GM19238 (cell line): ENCODE measurements at regions not wholly inside any gene's neighbourhood (a gene's known extent, or its start where the extent isn't known, plus 50 kb on each side); places are given as distances from the start of the nearest gene placed in this dataset.
"Not testable (repeated sequence)": the region's sequence is repeated elsewhere in the genome, so short reads cannot be mapped to it uniquely, and the experiment has no call there.

ENCODE experiments used
- DNase-seq: peaks from one replicate; pipeline ENCODE4 v3.0.0; 2011; ENCODE audit warnings: low spot score; ENCODE audit not compliant: insufficient read length

DNA sequence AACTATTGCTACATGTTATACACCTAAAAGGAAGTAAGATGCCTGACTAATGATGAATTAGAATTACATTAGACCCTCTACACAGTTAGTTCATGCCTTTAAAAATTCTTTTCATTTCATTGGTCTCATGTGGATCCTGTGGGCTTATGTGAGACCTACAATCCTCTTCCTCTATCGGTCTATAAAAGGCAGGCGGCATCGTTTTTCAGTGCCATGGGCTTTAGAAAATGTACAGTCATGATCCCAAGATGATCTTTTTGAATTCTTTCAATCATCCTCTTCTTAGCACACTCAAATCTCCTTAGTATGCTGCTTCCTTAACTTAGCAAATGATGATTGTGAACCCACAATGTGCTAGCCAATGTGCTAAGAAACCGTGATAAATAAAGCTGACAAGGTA lies 193.9 kb downstream of the ZNF608 start:
- no peak for DNase-seq

GRCh38 chr5:124551939-124552279 lies 194.5 kb downstream of the ZNF608 start:
- DNase-seq: no peak

GRCh38 chr5:124550731-124551130 lies 195.7 kb downstream of the ZNF608 start:
- DNase-seq: no peak

- no peak for DNase-seq
Observed at GRCh38 chr5:124549891-124550436, 196.5 kb downstream of the ZNF608 start.

- DNase-seq: no peak
Observed at GRCh38 chr5:124546643-124547042, 199.8 kb downstream of the ZNF608 start.

DNA sequence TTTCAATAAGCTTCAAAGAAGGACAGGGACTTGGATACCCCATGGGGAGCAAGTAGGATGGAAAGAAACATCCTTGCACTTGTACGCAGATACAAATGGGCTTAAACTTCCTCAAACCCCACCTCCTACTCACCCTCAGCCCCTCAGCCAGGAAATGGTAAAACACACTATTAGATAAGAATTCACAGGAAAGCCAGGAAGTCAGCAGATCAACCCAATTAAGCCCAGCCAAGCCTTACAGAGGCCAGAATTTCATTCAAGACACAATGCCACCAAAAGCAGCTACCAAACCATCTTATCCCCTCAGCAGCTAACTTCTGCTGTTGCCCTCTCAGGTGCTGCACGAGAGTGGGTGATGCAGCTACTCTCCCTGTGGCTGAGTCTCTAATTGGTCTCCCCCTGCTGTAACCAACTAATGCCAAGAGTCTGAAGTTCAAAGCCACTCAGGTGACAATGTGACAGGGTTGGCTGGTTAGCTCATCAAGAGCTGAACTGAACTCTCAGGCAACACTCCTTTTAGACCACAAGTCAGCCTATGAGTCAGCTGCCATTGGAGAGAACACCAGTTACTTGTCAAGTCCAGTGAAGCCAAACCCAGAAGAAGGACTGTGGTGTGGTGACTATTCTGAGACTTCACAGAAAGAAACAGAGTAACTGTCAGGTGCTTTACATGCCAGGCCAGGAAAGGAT lies 201.9 kb downstream of the ZNF608 start:
- DNase-seq: peak; percentile 5

DNA sequence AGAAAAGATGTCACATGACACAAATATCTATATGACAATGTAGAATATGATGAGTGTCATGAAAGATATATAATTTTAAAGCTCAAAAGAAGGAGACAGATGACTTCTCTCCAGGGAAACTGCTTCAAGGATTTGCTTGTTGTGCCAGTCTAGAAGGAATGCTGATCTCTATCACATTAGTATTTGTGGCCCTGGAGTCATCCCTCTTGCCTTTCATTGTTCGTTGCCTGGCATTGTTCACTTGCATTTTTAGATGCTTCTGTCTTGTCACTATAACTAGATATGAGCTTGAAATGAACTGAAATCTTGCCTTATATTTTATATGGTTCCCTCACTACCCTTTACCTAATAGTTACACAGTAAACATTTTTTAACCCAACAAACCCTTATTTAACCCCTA lies 207.5 kb downstream of the ZNF608 start:
- DNase-seq: no peak

DNA sequence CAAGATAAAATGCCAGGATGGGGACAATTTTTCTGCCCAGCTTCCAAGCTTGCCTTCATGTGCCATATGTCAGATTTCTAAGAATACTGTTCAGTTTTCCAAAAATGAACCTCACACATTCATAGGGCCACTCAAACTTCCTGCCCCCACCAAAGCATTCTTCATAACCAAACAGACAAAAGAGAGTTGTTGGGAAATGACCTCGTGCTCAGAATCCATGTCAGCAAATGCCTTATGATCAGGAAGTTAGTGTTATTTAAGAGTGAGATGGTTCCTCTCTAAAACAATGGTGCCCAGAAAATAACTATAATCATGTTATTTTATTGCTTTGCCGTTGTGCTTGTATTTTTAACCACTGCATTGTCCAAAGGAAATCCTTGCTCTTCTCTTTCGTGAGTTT lies 208.2 kb downstream of the ZNF608 start:
- DNase-seq: no peak

GRCh38 chr5:124537522-124537921 lies 208.9 kb downstream of the ZNF608 start:
- DNase-seq: no peak

- DNase-seq: no peak
Observed at GRCh38 chr5:124537107-124537506, 209.3 kb downstream of the ZNF608 start.

DNA sequence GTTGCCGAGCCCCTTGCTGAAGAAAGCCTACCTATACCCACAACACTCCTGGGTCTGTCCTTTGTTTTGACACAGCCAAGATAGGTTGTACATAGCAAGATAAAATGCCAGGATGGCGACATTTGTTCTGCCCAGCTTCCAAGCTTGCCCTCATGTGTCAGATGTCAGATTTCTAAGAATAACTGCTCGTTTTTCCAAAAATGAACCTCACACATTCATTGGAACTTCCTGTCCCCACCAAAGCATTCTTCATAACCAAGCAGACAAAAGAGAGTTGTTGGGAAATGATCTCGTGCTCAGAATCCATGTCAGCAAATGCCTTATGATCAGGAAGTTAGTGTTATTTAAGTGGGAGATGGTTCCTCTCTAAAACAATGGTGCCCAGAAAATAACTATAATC lies 210.1 kb downstream of the ZNF608 start:
- no peak for DNase-seq

DNA sequence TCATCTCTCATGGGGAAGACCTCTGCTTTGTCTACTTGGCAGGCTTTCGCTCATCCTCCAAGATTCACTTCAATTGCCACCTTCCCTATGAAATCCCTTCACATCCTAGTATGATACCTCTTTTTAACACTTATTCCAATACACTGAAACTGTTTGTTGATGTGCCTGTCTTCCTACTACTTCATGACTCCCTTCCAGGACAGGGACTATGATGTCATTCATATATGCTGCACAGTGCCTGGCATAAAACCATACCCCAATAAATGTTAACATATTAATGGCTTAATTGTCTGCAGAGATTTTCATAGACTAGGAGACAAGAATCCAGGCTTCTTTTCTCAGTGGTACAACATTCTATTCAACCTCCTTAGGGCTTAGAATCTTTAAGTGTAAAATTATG lies 215.5 kb downstream of the ZNF608 start:
- DNase-seq: no peak

DNA sequence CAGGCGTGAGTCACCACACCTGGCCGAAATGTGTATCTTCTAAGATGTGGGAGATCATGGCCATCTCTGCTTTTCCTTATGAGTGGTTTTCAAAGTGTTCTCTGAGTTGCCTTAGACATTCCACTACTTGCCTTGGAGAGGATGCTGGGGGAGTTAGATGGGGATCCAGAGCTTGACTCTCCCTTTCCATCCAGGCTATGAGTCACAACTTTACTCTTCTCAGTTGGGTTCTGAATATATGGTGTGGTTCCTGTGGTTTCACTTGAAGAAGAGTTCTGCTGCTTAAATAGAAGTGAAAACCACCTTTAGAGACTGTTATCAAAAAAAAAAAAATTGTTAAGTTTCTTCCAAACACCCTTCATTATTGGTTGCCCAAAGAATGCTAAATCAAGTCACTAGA lies 217.6 kb downstream of the ZNF608 start:
- peak; percentile 6 for DNase-seq

DNA sequence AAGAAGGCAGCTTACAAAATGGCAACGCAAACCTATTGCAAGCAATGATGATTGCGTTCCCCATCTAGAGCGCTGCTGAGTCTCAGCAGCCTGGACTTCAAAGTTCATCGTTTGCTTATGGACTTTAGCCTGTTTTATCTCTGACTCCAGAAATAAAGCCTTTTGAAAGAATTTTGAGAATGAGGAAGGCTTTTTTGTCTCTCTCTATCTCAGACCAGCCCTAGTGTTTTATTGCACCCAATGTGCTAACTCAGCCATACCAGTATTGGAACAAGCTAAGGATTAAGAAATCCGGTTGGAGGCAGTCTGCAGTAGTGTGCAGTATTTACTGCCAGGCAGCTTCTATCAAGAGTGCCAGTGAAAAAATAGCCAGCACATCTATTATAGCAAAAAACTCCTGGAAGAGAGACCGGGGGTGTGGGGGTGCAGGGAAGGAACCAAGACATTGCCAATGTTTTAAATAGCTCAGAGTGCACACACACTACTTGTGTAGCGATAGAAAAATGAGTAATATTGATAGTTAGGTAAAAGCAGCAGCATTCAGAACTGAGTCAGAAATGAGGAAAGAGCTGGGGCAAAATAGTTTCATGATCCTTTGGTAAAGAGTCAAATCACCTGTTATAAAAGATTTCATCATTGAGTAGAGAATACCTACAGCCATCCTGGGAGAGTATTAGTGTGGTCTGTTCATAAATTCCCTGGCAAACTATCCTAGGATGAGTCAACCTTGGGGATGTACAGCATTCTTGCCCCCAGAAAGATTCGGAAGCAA lies 219.0 kb downstream of the ZNF608 start:
- no peak for DNase-seq

DNA sequence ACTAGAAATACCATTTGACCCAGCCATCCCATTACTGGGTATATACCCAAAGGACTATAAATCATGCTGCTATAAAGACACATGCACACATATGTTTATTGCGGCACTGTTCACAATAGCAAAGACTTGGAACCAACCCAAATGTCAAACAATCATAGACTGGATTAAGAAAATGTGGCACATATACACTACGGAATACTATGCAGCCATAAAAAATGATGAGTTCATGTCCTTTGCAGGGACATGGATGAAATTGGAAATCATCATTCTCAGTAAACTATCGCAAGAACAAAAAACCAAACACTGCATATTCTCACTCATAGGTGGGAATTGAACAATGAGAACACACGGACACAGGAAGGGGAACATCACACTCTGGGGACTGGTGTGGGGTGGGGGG lies 220.4 kb downstream of the ZNF608 start:
- DNase-seq: not testable (repeated sequence)

DNA sequence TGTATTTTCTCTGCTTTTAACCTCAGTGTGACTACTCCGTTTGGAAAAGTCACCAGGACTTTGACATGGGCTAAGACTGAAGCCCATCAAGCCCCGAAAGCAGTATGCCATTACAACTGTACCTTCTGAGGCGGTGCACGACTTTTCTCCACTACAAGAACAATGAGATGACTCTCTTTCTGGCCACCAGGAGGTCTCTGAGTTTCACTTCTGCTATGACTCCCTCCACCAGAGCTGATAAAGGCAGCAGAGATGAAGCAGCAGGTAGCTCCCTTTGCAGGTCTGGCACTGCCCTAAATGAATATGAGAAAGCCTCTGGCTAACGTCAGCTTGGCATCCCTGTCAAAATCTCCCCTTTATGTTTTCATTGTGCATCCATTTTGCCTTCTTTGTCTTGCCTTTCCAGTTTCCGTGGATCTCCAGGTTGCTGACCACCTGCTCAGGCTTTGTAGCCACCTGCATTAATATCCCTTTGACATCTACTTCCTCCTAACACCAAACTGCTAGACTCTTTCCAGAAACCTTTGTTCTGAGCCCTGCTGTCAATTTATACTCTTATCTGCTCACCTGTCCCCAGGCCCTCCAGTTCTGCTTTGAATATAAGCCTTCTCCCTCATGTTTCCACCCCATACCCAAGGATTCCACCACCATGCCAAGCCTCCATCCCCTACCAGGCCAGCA lies 221.7 kb downstream of the ZNF608 start:
- DNase-seq: peak; percentile 18

- no peak for DNase-seq
Observed at GRCh38 chr5:124523897-124524296, 222.5 kb downstream of the ZNF608 start.

DNA sequence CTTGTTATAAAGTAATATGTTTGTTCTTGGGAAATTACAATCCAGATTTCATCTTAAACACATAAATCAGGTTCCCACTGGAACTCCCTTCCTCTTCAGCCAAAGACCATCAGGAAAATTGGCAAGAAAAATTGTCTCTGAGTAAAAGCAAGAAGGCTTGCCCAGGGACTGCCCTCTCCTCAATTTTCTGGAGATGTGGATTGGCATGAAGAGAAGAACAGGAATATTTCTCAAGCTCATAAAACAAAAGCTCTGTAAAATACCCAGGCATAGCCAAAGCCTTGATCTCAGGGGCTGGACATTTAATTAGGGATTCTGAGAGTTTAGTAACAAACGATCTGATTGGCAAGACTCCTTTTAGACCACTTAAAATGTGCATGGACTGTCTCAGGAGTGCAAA lies 223.4 kb downstream of the ZNF608 start:
- no peak for DNase-seq

GRCh38 chr5:124521461-124522230 lies 224.8 kb downstream of the ZNF608 start:
- no peak for DNase-seq

- DNase-seq: no peak
Observed at GRCh38 chr5:124519396-124519795, 227.0 kb downstream of the ZNF608 start.

- no peak for DNase-seq
Observed at GRCh38 chr5:124516567-124516966, 229.9 kb downstream of the ZNF608 start.
